HL-60 (cell line): ENCODE measurements at regions not wholly inside any gene's neighbourhood (a gene's known extent, or its start where the extent isn't known, plus 50 kb on each side); places are given as distances from the start of the nearest gene placed in this dataset.

Experiments used
- DNase-seq, 2 experiments: peaks; one replicate each; pipeline ENCODE4 v3.0.0-alpha.2; 2010 to 2020; ENCODE audit warnings: low read depth in 1 of 2, low spot score in 1 of 2
- H3K27ac ChIP-seq: fragments of 250-450 bp; sonication (Bioruptor Pico); replicated peaks from 2 replicates; pipeline ENCODE4 v1.5.1; 2020; ENCODE audit warnings: mild to moderate bottlenecking, moderate library complexity
- H3K27me3 ChIP-seq: fragments of 250-450 bp; sonication (Bioruptor Pico); 2 replicates; pipeline ENCODE4 v1.5.1; 2021; ENCODE audit warnings: mild to moderate bottlenecking, moderate library complexity; ENCODE audit not compliant: insufficient read depth, poor library complexity, severe bottlenecking
- H3K4me3 ChIP-seq: replicated peaks from 2 replicates; pipeline ENCODE4 v1.5.1; 2011; ENCODE audit warnings: mild to moderate bottlenecking, control low read depth, low read length; ENCODE audit not compliant: insufficient read depth
- GABPA ChIP-seq: IDR thresholded peaks from 2 replicates; pipeline ENCODE4 v1.6.1; 2012; ENCODE audit warnings: low read depth
- POLR2AphosphoS5 ChIP-seq: IDR thresholded peaks from 2 replicates; pipeline ENCODE4 v1.6.1; 2012; ENCODE audit warnings: low read depth
- SPI1 ChIP-seq: IDR thresholded peaks from 2 replicates; pipeline ENCODE4 v1.6.1; 2012; ENCODE audit warnings: low read depth, mild to moderate bottlenecking, borderline replicate concordance
- TF ChIP-seq, protein P1 (sequence below): IDR thresholded peaks from 2 replicates; pipeline ENCODE4 v1.6.1; 2012; ENCODE audit warnings: low read depth; ENCODE audit not compliant: insufficient replicate concordance
- TF ChIP-seq, protein P2 (sequence below): IDR thresholded peaks from one replicate; pipeline ENCODE4 v1.5.1; 2011; ENCODE audit warnings: low read length, control low read depth, inconsistent platforms; ENCODE audit not compliant: insufficient read depth

DNA sequence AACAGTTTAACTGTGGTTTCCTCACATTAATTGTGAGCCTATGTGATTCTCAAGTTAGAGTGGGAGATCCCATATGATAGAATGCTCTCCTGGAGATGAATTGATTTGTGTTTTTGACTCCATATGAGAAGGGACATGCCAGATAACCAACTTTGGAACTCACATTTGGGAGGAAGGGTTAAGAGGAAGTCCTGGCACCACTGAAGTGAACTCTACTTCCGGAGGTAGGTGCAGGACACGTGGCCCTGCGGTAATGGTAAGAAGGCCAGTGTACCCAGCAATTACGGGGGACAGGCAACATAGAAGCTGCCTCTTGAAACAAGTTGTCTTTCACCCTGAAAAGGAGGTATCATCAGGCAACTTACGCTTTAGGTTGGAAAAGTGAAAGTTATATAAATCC is 146.6 kb upstream of the RFX3 start:
- no peak overlapping the region for H3K4me3 ChIP-seq
- peak in 1 of 2 experiments; percentile 17 for DNase-seq
- TF ChIP-seq, protein P1, sequence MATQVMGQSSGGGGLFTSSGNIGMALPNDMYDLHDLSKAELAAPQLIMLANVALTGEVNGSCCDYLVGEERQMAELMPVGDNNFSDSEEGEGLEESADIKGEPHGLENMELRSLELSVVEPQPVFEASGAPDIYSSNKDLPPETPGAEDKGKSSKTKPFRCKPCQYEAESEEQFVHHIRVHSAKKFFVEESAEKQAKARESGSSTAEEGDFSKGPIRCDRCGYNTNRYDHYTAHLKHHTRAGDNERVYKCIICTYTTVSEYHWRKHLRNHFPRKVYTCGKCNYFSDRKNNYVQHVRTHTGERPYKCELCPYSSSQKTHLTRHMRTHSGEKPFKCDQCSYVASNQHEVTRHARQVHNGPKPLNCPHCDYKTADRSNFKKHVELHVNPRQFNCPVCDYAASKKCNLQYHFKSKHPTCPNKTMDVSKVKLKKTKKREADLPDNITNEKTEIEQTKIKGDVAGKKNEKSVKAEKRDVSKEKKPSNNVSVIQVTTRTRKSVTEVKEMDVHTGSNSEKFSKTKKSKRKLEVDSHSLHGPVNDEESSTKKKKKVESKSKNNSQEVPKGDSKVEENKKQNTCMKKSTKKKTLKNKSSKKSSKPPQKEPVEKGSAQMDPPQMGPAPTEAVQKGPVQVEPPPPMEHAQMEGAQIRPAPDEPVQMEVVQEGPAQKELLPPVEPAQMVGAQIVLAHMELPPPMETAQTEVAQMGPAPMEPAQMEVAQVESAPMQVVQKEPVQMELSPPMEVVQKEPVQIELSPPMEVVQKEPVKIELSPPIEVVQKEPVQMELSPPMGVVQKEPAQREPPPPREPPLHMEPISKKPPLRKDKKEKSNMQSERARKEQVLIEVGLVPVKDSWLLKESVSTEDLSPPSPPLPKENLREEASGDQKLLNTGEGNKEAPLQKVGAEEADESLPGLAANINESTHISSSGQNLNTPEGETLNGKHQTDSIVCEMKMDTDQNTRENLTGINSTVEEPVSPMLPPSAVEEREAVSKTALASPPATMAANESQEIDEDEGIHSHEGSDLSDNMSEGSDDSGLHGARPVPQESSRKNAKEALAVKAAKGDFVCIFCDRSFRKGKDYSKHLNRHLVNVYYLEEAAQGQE = no peak
- TF ChIP-seq GABPA = peak; percentile 58
- TF ChIP-seq POLR2AphosphoS5 = peak; percentile 36; the same call in 1 of the 2 replicates
- TF ChIP-seq SPI1 = peak; percentile 70; the same call in 1 of the 2 replicates
- no peaks in the 10 kb centered on the region for H3K27me3 ChIP-seq
- no peak overlapping the region for H3K27ac ChIP-seq

DNA sequence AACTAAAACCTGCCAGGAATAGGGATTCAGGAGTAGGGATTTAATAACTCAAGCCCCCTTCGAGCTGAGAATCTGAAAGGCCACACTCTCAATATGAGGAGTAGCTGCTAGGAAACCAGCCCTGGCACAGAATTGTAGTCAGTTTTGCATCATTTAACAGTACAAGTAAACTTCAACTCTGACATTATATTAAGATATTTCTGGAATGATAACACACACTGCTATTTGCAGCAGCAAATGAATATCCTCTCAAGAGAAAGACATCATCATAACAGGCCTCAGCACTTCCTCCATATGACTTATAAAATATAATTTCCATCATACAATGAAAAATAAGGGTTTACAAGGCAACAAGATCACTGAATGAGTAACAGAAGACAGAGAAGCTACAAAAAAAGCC is 138.2 kb upstream of the RFX3 start:
- Histone ChIP-seq H3K4me3 (no peak overlapping the region), H3K27me3 (no peaks in the 10 kb centered on the region), H3K27ac (no peak overlapping the region)
- no peak for DNase-seq
- TF ChIP-seq GABPA (no peak), SPI1 (no peak), POLR2AphosphoS5 (no peak)
- TF ChIP-seq, protein P2, sequence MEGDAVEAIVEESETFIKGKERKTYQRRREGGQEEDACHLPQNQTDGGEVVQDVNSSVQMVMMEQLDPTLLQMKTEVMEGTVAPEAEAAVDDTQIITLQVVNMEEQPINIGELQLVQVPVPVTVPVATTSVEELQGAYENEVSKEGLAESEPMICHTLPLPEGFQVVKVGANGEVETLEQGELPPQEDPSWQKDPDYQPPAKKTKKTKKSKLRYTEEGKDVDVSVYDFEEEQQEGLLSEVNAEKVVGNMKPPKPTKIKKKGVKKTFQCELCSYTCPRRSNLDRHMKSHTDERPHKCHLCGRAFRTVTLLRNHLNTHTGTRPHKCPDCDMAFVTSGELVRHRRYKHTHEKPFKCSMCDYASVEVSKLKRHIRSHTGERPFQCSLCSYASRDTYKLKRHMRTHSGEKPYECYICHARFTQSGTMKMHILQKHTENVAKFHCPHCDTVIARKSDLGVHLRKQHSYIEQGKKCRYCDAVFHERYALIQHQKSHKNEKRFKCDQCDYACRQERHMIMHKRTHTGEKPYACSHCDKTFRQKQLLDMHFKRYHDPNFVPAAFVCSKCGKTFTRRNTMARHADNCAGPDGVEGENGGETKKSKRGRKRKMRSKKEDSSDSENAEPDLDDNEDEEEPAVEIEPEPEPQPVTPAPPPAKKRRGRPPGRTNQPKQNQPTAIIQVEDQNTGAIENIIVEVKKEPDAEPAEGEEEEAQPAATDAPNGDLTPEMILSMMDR = no peak
- TF ChIP-seq, protein P1 = no peak

DNA sequence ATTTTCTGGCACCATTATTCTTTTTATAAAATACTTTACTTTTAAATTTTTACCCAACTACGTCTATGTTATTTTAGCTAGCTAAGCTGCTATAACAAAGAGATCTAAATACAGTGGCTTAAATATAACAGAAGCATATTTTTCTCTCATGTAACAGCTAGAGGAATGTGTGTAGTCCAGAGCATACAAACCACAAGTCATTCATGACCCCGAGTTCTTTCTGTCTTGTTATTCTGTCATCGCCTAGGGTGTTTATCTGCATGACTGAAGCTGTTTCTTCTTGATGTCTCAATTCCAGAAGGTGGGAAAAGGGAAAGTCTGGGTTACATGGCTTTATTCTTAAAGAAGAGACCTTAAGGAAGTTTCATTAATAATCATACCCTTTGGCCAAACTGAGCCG is 136.9 kb upstream of the RFX3 start:
- no peak for DNase-seq
- no peak overlapping the region for H3K4me3 ChIP-seq
- H3K27me3 ChIP-seq = no peaks in the 10 kb centered on the region
- no peak for TF ChIP-seq GABPA
- TF ChIP-seq, protein P2 = no peak
- TF ChIP-seq POLR2AphosphoS5 = no peak
- TF ChIP-seq, protein P1 = no peak
- no peak for TF ChIP-seq SPI1
- H3K27ac ChIP-seq = no peak overlapping the region

DNA sequence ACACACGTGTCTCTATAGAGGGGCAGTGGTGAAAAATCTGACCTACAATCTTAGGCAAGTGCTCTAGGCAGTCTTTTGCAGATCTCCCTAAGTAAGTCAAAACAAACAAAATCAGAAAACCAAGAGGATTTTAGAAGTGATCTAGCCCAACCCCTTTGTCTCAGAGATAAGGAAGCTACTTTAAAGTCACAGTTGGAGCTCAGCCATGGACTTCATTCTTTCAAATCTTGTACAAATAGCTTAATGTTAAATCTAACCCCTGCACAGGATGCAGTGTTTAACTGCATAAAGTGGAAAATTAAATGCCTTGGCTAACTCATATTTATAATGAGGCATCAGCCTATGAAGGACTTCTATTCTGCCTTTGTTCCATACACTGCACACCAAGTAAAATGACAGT is 135.1 kb upstream of the RFX3 start:
- Histone ChIP-seq H3K27ac (no peak overlapping the region), H3K27me3 (no peaks in the 10 kb centered on the region), H3K4me3 (no peak overlapping the region)
- no peak for DNase-seq
- TF ChIP-seq, protein P2 = no peak
- TF ChIP-seq GABPA (no peak), SPI1 (no peak), POLR2AphosphoS5 (no peak)
- TF ChIP-seq, protein P1 = no peak
